GM23338 (cell line): ENCODE measurements at regions not wholly inside any gene's neighbourhood (a gene's known extent, or its start where the extent isn't known, plus 50 kb on each side); places are given as distances from the start of the nearest gene placed in this dataset.

Experiments
- ATAC-seq: fragments of 200-7000 bp; cut with Tn5 transposase; 3 replicates; pipeline ENCODE4 v1.9.1; 2020
- DNase-seq: peaks from one replicate; pipeline ENCODE4 v3.0.0-alpha.2; 2015; ENCODE audit warnings: low spot score
- H2AFZ ChIP-seq: fragments of 200-600 bp; sonication (generic); 2 replicates; pipeline ENCODE4 v1.8.0; 2016; ENCODE audit warnings: antibody characterized with exemption, mild to moderate bottlenecking, moderate library complexity
- H3F3A ChIP-seq: fragments of 200-600 bp; sonication (generic); replicated peaks from 2 replicates; pipeline ENCODE4 v1.8.0; 2017; ENCODE audit warnings: antibody characterized with exemption, mixed run types, low read depth
- H3K27ac ChIP-seq: fragments of 200-600 bp; sonication (generic); 2 replicates; pipeline ENCODE4 v1.6.1; 2016; ENCODE audit warnings: low read depth
- H3K27me3 ChIP-seq: fragments of 200-600 bp; sonication (generic); 2 replicates; pipeline ENCODE4 v1.8.0; 2016; ENCODE audit warnings: mild to moderate bottlenecking, mixed run types, moderate library complexity; ENCODE audit not compliant: insufficient read depth
- H3K36me3 ChIP-seq: fragments of 200-600 bp; sonication (generic); 2 replicates; pipeline ENCODE4 v1.8.0; 2016; ENCODE audit warnings: mild to moderate bottlenecking; ENCODE audit not compliant: insufficient read depth
- H3K4me1 ChIP-seq: fragments of 200-600 bp; sonication (generic); 2 replicates; pipeline ENCODE4 v1.8.0; 2016; ENCODE audit warnings: mild to moderate bottlenecking, moderate library complexity; ENCODE audit not compliant: insufficient read depth
- H3K4me2 ChIP-seq: fragments of 200-600 bp; sonication (generic); 2 replicates; pipeline ENCODE4 v1.7.1; 2017; ENCODE audit warnings: mixed run types
- H3K4me3 ChIP-seq: fragments of 200-600 bp; sonication (generic); 2 replicates; pipeline ENCODE4 v1.6.1; 2016; ENCODE audit warnings: mixed run types
- H3K79me2 ChIP-seq: fragments of 200-600 bp; sonication (generic); replicated peaks from 2 replicates; pipeline ENCODE4 v1.8.0; 2017; ENCODE audit warnings: mild to moderate bottlenecking; ENCODE audit not compliant: insufficient read depth
- H3K9me2 ChIP-seq: fragments of 200-600 bp; sonication (generic); 2 replicates; pipeline ENCODE4 v1.8.0; 2017; ENCODE audit not compliant: insufficient read depth
- H4K20me1 ChIP-seq: fragments of 200-600 bp; sonication (generic); replicated peaks from 2 replicates; pipeline ENCODE4 v1.8.0; 2017; ENCODE audit warnings: mild to moderate bottlenecking; ENCODE audit not compliant: insufficient read depth
- H3K27ac Mint-ChIP-seq: 2 replicates; pipeline ENCODE4 v1.8.0; 2020; ENCODE audit warnings: inconsistent platforms, mild to moderate bottlenecking, moderate library complexity, mixed read lengths
- H3K27me3 Mint-ChIP-seq: 3 replicates; pipeline ENCODE4 v1.8.0; 2022; ENCODE audit warnings: low read depth, mild to moderate bottlenecking, moderate library complexity, mixed read lengths, inconsistent platforms; ENCODE audit not compliant: insufficient read depth, poor library complexity
- H3K36me3 Mint-ChIP-seq: 3 replicates; pipeline ENCODE4 v1.8.0; 2021; ENCODE audit warnings: low read depth, mild to moderate bottlenecking, inconsistent platforms, moderate library complexity, mixed read lengths
- H3K4me1 Mint-ChIP-seq: 3 replicates; pipeline ENCODE4 v1.8.0; 2020; ENCODE audit warnings: mild to moderate bottlenecking, inconsistent platforms, mixed read lengths
- H3K4me3 Mint-ChIP-seq: 3 replicates; pipeline ENCODE4 v1.8.0; 2021; ENCODE audit warnings: moderate library complexity, mild to moderate bottlenecking, inconsistent platforms, mixed read lengths
- H3K9me3 Mint-ChIP-seq: 3 replicates; pipeline ENCODE4 v1.8.0; 2020; ENCODE audit warnings: moderate library complexity, mild to moderate bottlenecking, inconsistent platforms, mixed read lengths
- NANOG ChIP-seq: IDR thresholded peaks from 2 replicates; pipeline ENCODE4 v1.6.1; 2016; ENCODE audit warnings: antibody characterized with exemption, borderline replicate concordance
- POLR2AphosphoS5 ChIP-seq: IDR thresholded peaks from 2 replicates; pipeline ENCODE4 v1.6.1; 2016; ENCODE audit warnings: antibody characterized with exemption, low read depth
- ZNF114 ChIP-seq: fragments of 250-450 bp; sonication (Bioruptor Pico); IDR thresholded peaks from 2 replicates; pipeline ENCODE4 v1.5.0; 2020; ENCODE audit warnings: mild to moderate bottlenecking, moderate library complexity
- ZNF331 ChIP-seq: fragments of 250-450 bp; sonication (Bioruptor Pico); IDR thresholded peaks from 2 replicates; pipeline ENCODE4 v1.5.0; 2020; ENCODE audit warnings: low read depth, mild to moderate bottlenecking, moderate library complexity
- ZNF462 ChIP-seq: fragments of 250-450 bp; sonication (Bioruptor Pico); IDR thresholded peaks from 2 replicates; pipeline ENCODE4 v1.5.0; 2020; ENCODE audit warnings: mild to moderate bottlenecking, moderate library complexity

GRCh38 chr2:105582952-105583660, 161.6 kb upstream of the NCK2 start (continued):
- TF ChIP-seq ZNF462 (CRISPR knock-in tag) (no peak), NANOG (no peak), POLR2AphosphoS5 (no peak)

GRCh38 chr2:105581555-105581944, 163.2 kb upstream of the NCK2 start:
- no peaks in the 10 kb centered on the region for H4K20me1 ChIP-seq
- TF ChIP-seq ZNF331 (no peak), ZNF114 (CRISPR knock-in tag) (no peak)
- H3K9me2 ChIP-seq: 0 out of 2 replicates have a peak, but pooled peaks cover 6% of the 10 kb centered on the region
- peaks cover 6% of the 10 kb centered on the region; the same call in 2 of the 3 replicates for H3K9me3 Mint-ChIP-seq
- no peak for ATAC-seq
- peaks cover 2% of the 10 kb centered on the region; the same call in 2 of the 3 replicates for H3K36me3 Mint-ChIP-seq
- H3K36me3 ChIP-seq: no peaks in the 10 kb centered on the region
- H3K4me1 Mint-ChIP-seq: peaks cover 16% of the 10 kb centered on the region; the same call in 2 of the 3 replicates
- H3K27me3 ChIP-seq: no peaks in the 10 kb centered on the region
- no peak for DNase-seq
- H3K4me1 ChIP-seq: peaks cover 13% of the 10 kb centered on the region
- no peak overlapping the region for H2AFZ ChIP-seq
- H3K4me3 ChIP-seq: no peak overlapping the region
- H3K4me3 Mint-ChIP-seq: no peak overlapping the region
- peaks cover 11% of the 10 kb centered on the region for H3K27me3 Mint-ChIP-seq
- H3F3A ChIP-seq: no peaks in the 10 kb centered on the region
- H3K27ac Mint-ChIP-seq: no peak overlapping the region
- H3K4me2 ChIP-seq: no peak overlapping the region
- no peak overlapping the region for H3K27ac ChIP-seq
- no peaks in the 10 kb centered on the region for H3K79me2 ChIP-seq
